ENCODE measurements at regions not wholly inside any gene's neighbourhood (a gene's known extent, or its start where the extent isn't known, plus 50 kb on each side); places are given as distances from the start of the nearest gene placed in this dataset.

- no peak for TF ChIP-seq CTCF (IDR thresholded peaks at IDR 0.05 in 8 of 11, conservative IDR thresholded peaks at IDR 0.05 in 3 of 11)
- TF ChIP-seq POLR2AphosphoS5 (IDR thresholded peaks at IDR 0.05): no peak
- TF ChIP-seq POLR2A (IDR thresholded peaks at IDR 0.05): no peak
Observed at GRCh38 chr2:150174056-150174805, 313.2 kb downstream of the RND3 start.

Measured in spleen (tissue), 7 donors.